ENCODE measurements at regions not wholly inside any gene's neighbourhood (a gene's known extent, or its start where the extent isn't known, plus 50 kb on each side); places are given as distances from the start of the nearest gene placed in this dataset.
"Not testable (repeated sequence)": the region's sequence is repeated elsewhere in the genome, so short reads cannot be mapped to it uniquely, and the experiment has no call there.

- Histone ChIP-seq H3K4me1 (ENCODE audit: control insufficient read depth, insufficient read depth, low read length) (no peaks in the 10 kb centered on the region), H3K27me3 (ENCODE audit: control insufficient read depth, insufficient read depth, low read length, poor library complexity, severe bottlenecking) (no peaks in the 10 kb centered on the region), H3K9me3 (ENCODE audit: control insufficient read depth, low read length) (no peaks in the 10 kb centered on the region), H3K36me3 (ENCODE audit: control insufficient read depth, insufficient read depth, low read length) (no peaks in the 10 kb centered on the region), H3K4me3 (ENCODE audit: insufficient read depth, low read depth, low read length) (no peak overlapping the region), H3K27ac (ENCODE audit: insufficient read depth, low read depth, low read length, poor library complexity, severe bottlenecking) (no peak overlapping the region)
- no CpG with 5 or more reads among the region's 1 CpG for WGBS, 2 experiments
Observed at GRCh38 chr4:23106516-23106915, 413.8 kb downstream of the GBA3 start.

GRCh38 chr4:23105759-23106370 lies 413.1 kb downstream of the GBA3 start:
- Histone ChIP-seq H3K9me3 (ENCODE audit: control insufficient read depth, low read length) (no peaks in the 10 kb centered on the region), H3K27me3 (ENCODE audit: control insufficient read depth, insufficient read depth, low read length, poor library complexity, severe bottlenecking) (no peaks in the 10 kb centered on the region), H3K36me3 (ENCODE audit: control insufficient read depth, insufficient read depth, low read length) (no peaks in the 10 kb centered on the region), H3K27ac (ENCODE audit: insufficient read depth, low read depth, low read length, poor library complexity, severe bottlenecking) (no peak overlapping the region), H3K4me3 (ENCODE audit: insufficient read depth, low read depth, low read length) (no peak overlapping the region), H3K4me1 (ENCODE audit: control insufficient read depth, insufficient read depth, low read length) (no peaks in the 10 kb centered on the region)
- 93 to 94% methylated on average over 1 to 2 of the region's 2 CpGs for WGBS, 2 experiments

- H3K9me3 ChIP-seq (ENCODE audit: control insufficient read depth, low read length) = peaks cover 5% of the 10 kb centered on the region
- H3K27ac ChIP-seq (ENCODE audit: insufficient read depth, low read depth, low read length, poor library complexity, severe bottlenecking) = no peak overlapping the region
- H3K4me3 ChIP-seq (ENCODE audit: insufficient read depth, low read depth, low read length) = no peak overlapping the region
- H3K27me3 ChIP-seq (ENCODE audit: control insufficient read depth, insufficient read depth, low read length, poor library complexity, severe bottlenecking) = no peaks in the 10 kb centered on the region
- H3K36me3 ChIP-seq (ENCODE audit: control insufficient read depth, insufficient read depth, low read length) = no peaks in the 10 kb centered on the region
- 89 to 95% methylated on average over 4 to 5 of the region's 6 CpGs for WGBS, 2 experiments
- no peaks in the 10 kb centered on the region for H3K4me1 ChIP-seq (ENCODE audit: control insufficient read depth, insufficient read depth, low read length)
Observed at GRCh38 chr4:23097251-23097650, 404.5 kb downstream of the GBA3 start.

GRCh38 chr4:23091711-23092110 lies 399.0 kb downstream of the GBA3 start:
- 79 to 100% methylated on average over 1 of the region's 1 CpG for WGBS, 2 experiments
- H3K27me3 ChIP-seq (ENCODE audit: control insufficient read depth, insufficient read depth, low read length, poor library complexity, severe bottlenecking) = no peaks in the 10 kb centered on the region
- H3K4me3 ChIP-seq (ENCODE audit: insufficient read depth, low read depth, low read length) = no peak overlapping the region
- no peaks in the 10 kb centered on the region for H3K4me1 ChIP-seq (ENCODE audit: control insufficient read depth, insufficient read depth, low read length)
- peaks cover 5% of the 10 kb centered on the region for H3K9me3 ChIP-seq (ENCODE audit: control insufficient read depth, low read length)
- no peak overlapping the region for H3K27ac ChIP-seq (ENCODE audit: insufficient read depth, low read depth, low read length, poor library complexity, severe bottlenecking)
- no peaks in the 10 kb centered on the region for H3K36me3 ChIP-seq (ENCODE audit: control insufficient read depth, insufficient read depth, low read length)

- WGBS, 2 experiments = 90 to 93% methylated on average over 2 of the region's 2 CpGs
- no peaks in the 10 kb centered on the region for H3K9me3 ChIP-seq (ENCODE audit: control insufficient read depth, low read length)
- no peaks in the 10 kb centered on the region for H3K36me3 ChIP-seq (ENCODE audit: control insufficient read depth, insufficient read depth, low read length)
- no peak overlapping the region for H3K27ac ChIP-seq (ENCODE audit: insufficient read depth, low read depth, low read length, poor library complexity, severe bottlenecking)
- H3K4me1 ChIP-seq (ENCODE audit: control insufficient read depth, insufficient read depth, low read length) = no peaks in the 10 kb centered on the region
- no peaks in the 10 kb centered on the region for H3K27me3 ChIP-seq (ENCODE audit: control insufficient read depth, insufficient read depth, low read length, poor library complexity, severe bottlenecking)
- no peak overlapping the region for H3K4me3 ChIP-seq (ENCODE audit: insufficient read depth, low read depth, low read length)
Observed at GRCh38 chr4:23085249-23085568, 392.5 kb downstream of the GBA3 start.

- Histone ChIP-seq H3K9me3 (ENCODE audit: control insufficient read depth, low read length) (no peaks in the 10 kb centered on the region), H3K27me3 (ENCODE audit: control insufficient read depth, insufficient read depth, low read length, poor library complexity, severe bottlenecking) (no peaks in the 10 kb centered on the region), H3K36me3 (ENCODE audit: control insufficient read depth, insufficient read depth, low read length) (no peaks in the 10 kb centered on the region), H3K4me3 (ENCODE audit: insufficient read depth, low read depth, low read length) (no peak overlapping the region), H3K27ac (ENCODE audit: insufficient read depth, low read depth, low read length, poor library complexity, severe bottlenecking) (no peak overlapping the region), H3K4me1 (ENCODE audit: control insufficient read depth, insufficient read depth, low read length) (no peaks in the 10 kb centered on the region)
- WGBS, 2 experiments = 97 to 98% methylated on average over 3 of the region's 3 CpGs
Observed at GRCh38 chr4:23084559-23085248, 392.0 kb downstream of the GBA3 start.

GRCh38 chr4:23083391-23083790 lies 390.7 kb downstream of the GBA3 start:
- H3K27ac ChIP-seq (ENCODE audit: insufficient read depth, low read depth, low read length, poor library complexity, severe bottlenecking) = no peak overlapping the region
- H3K9me3 ChIP-seq (ENCODE audit: control insufficient read depth, low read length) = no peaks in the 10 kb centered on the region
- no peaks in the 10 kb centered on the region for H3K27me3 ChIP-seq (ENCODE audit: control insufficient read depth, insufficient read depth, low read length, poor library complexity, severe bottlenecking)
- no peaks in the 10 kb centered on the region for H3K36me3 ChIP-seq (ENCODE audit: control insufficient read depth, insufficient read depth, low read length)
- H3K4me3 ChIP-seq (ENCODE audit: insufficient read depth, low read depth, low read length) = no peak overlapping the region
- WGBS, 2 experiments = 94 to 97% methylated on average over 2 of the region's 2 CpGs
- H3K4me1 ChIP-seq (ENCODE audit: control insufficient read depth, insufficient read depth, low read length) = no peaks in the 10 kb centered on the region

- H3K9me3 ChIP-seq (ENCODE audit: control insufficient read depth, low read length); H3K27ac ChIP-seq (ENCODE audit: insufficient read depth, low read depth, low read length, poor library complexity, severe bottlenecking); H3K4me1 ChIP-seq (ENCODE audit: control insufficient read depth, insufficient read depth, low read length); H3K27me3 ChIP-seq (ENCODE audit: control insufficient read depth, insufficient read depth, low read length, poor library complexity, severe bottlenecking); H3K4me3 ChIP-seq (ENCODE audit: insufficient read depth, low read depth, low read length); H3K36me3 ChIP-seq (ENCODE audit: control insufficient read depth, insufficient read depth, low read length): not testable (repeated sequence)
- 91 to 94% methylated on average over 2 of the region's 2 CpGs for WGBS, 2 experiments
Observed at GRCh38 chr4:23080171-23080570, 387.4 kb downstream of the GBA3 start.

- Histone ChIP-seq H3K36me3 (ENCODE audit: control insufficient read depth, insufficient read depth, low read length) (no peaks in the 10 kb centered on the region), H3K27ac (ENCODE audit: insufficient read depth, low read depth, low read length, poor library complexity, severe bottlenecking) (no peak overlapping the region), H3K4me1 (ENCODE audit: control insufficient read depth, insufficient read depth, low read length) (no peaks in the 10 kb centered on the region), H3K27me3 (ENCODE audit: control insufficient read depth, insufficient read depth, low read length, poor library complexity, severe bottlenecking) (no peaks in the 10 kb centered on the region), H3K4me3 (ENCODE audit: insufficient read depth, low read depth, low read length) (no peak overlapping the region), H3K9me3 (ENCODE audit: control insufficient read depth, low read length) (no peaks in the 10 kb centered on the region)
- WGBS, 2 experiments = 87 to 88% methylated on average over 1 of the region's 2 CpGs
Observed at GRCh38 chr4:23070848-23071570, 378.3 kb downstream of the GBA3 start.

- no peaks in the 10 kb centered on the region for H3K9me3 ChIP-seq (ENCODE audit: control insufficient read depth, low read length)
- no peak overlapping the region for H3K27ac ChIP-seq (ENCODE audit: insufficient read depth, low read depth, low read length, poor library complexity, severe bottlenecking)
- no peaks in the 10 kb centered on the region for H3K4me1 ChIP-seq (ENCODE audit: control insufficient read depth, insufficient read depth, low read length)
- no peak overlapping the region for H3K4me3 ChIP-seq (ENCODE audit: insufficient read depth, low read depth, low read length)
- H3K27me3 ChIP-seq (ENCODE audit: control insufficient read depth, insufficient read depth, low read length, poor library complexity, severe bottlenecking) = no peaks in the 10 kb centered on the region
- WGBS, 2 experiments = 88 to 95% methylated on average over 2 to 3 of the region's 3 CpGs
- no peaks in the 10 kb centered on the region for H3K36me3 ChIP-seq (ENCODE audit: control insufficient read depth, insufficient read depth, low read length)
Observed at GRCh38 chr4:23068756-23069155, 376.0 kb downstream of the GBA3 start.

Data from ectodermal cell (in vitro differentiated cells).